Cardiac muscle cell (in vitro differentiated cells and primary cell): ENCODE measurements at regions not wholly inside any gene's neighbourhood (a gene's known extent, or its start where the extent isn't known, plus 50 kb on each side); places are given as distances from the start of the nearest gene placed in this dataset.

ENCODE experiments used
- DNase-seq, 2 donors: peaks; one replicate each; pipeline versions ENCODE4 v3.0.0 to v3.0.0-alpha.2; 2010 to 2017; ENCODE audit warnings: low read depth in 1 of 2, low spot score in 1 of 2
- H3K27ac ChIP-seq: fragments of 200-600 bp; sonication (generic); 2 replicates; pipeline ENCODE4 v1.5.1; 2016
- H3K27me3 ChIP-seq: fragments of 200-600 bp; sonication (generic); 2 replicates; pipeline ENCODE4 v1.6.0; 2016; ENCODE audit warnings: control low read depth
- H3K36me3 ChIP-seq: fragments of 200-600 bp; sonication (generic); 2 replicates; pipeline ENCODE4 v1.5.1; 2016; ENCODE audit warnings: control low read depth
- H3K4me1 ChIP-seq: fragments of 200-600 bp; sonication (generic); 2 replicates; pipeline ENCODE4 v1.8.1; 2017; ENCODE audit warnings: low read depth, mild to moderate bottlenecking, mixed run types
- H3K4me3 ChIP-seq: fragments of 200-600 bp; sonication (generic); 2 replicates; pipeline ENCODE4 v1.5.1; 2016; ENCODE audit warnings: mild to moderate bottlenecking
- H3K9me3 ChIP-seq: fragments of 200-600 bp; sonication (generic); 2 replicates; pipeline ENCODE4 v1.5.1; 2017; ENCODE audit warnings: low read depth, mild to moderate bottlenecking, control low read depth
- TF ChIP-seq, protein P1 (sequence below): IDR thresholded peaks from 2 replicates; pipeline ENCODE4 v1.5.1; 2012; ENCODE audit warnings: low read depth, mild to moderate bottlenecking, low read length

DNA sequence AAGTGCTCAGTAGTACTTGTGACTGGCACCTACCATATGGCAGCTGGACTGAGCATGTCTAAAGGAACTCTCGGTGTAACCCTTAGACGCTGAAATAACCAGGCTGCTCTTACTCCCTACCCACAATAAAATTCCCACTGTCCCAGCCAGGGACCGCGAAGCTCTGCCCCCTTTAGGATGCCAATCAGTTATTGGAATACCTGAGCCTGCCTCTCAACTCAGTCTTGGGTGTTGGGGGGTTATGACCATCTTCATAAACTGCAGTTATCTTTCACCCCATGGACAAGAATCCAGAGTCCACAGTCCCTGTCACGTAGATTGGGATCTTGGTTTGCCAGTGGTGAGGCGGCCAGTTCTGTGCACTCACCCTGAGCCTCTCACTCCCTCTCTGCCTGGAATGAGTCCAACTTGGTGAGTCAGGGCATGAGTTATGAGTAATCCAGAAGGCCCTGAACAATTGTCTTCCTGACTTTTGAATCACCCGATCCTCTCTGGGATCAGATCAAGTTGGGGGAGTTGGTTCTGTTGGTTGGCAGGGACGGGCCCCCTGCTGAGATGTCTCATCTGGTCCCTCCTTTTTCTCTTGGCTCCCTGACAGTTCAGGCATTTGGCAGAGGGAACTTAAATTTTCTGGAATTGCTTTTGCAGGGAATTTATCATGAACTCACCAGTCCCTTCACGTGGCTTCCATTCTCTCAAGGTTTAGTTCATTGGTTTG lies 120.1 kb upstream of the UBE2E1 start:
- H3K4me3 ChIP-seq, result no peak overlapping the region
- H3K27me3 ChIP-seq, result no peaks in the 10 kb centered on the region
- peak in 1 of 2 donors; percentile 99 for DNase-seq
- no peaks in the 10 kb centered on the region for H3K36me3 ChIP-seq
- H3K4me1 ChIP-seq, result no peaks in the 10 kb centered on the region
- no peak overlapping the region for H3K27ac ChIP-seq
- TF ChIP-seq, protein P1, sequence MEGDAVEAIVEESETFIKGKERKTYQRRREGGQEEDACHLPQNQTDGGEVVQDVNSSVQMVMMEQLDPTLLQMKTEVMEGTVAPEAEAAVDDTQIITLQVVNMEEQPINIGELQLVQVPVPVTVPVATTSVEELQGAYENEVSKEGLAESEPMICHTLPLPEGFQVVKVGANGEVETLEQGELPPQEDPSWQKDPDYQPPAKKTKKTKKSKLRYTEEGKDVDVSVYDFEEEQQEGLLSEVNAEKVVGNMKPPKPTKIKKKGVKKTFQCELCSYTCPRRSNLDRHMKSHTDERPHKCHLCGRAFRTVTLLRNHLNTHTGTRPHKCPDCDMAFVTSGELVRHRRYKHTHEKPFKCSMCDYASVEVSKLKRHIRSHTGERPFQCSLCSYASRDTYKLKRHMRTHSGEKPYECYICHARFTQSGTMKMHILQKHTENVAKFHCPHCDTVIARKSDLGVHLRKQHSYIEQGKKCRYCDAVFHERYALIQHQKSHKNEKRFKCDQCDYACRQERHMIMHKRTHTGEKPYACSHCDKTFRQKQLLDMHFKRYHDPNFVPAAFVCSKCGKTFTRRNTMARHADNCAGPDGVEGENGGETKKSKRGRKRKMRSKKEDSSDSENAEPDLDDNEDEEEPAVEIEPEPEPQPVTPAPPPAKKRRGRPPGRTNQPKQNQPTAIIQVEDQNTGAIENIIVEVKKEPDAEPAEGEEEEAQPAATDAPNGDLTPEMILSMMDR, result no peak
- H3K9me3 ChIP-seq, result no peaks in the 10 kb centered on the region

DNA sequence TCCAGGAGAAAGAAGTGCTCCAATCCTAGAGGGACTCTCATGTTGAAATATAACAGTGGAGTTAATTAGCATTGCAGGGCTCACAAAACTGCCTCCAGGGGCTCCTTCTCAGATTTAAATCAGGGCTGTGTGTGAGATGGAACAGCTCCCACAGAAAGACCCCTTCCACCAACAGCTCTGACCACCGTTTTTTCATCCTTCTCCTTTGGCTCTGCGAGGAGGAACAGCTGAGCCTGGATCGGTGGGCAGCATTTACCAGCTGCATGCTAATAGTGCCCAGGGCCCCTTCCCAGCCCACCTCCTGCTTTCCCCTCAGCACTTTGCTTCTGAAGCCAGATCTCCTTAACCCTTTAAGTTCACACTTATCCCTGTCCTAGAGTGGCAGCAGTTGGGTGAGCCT lies 119.2 kb upstream of the UBE2E1 start:
- H3K9me3 ChIP-seq, result no peaks in the 10 kb centered on the region
- no peaks in the 10 kb centered on the region for H3K36me3 ChIP-seq
- no peak for DNase-seq
- TF ChIP-seq, protein P1, result no peak
- no peak overlapping the region for H3K27ac ChIP-seq
- H3K4me1 ChIP-seq, result no peaks in the 10 kb centered on the region
- H3K4me3 ChIP-seq, result no peak overlapping the region
- no peaks in the 10 kb centered on the region for H3K27me3 ChIP-seq

DNA sequence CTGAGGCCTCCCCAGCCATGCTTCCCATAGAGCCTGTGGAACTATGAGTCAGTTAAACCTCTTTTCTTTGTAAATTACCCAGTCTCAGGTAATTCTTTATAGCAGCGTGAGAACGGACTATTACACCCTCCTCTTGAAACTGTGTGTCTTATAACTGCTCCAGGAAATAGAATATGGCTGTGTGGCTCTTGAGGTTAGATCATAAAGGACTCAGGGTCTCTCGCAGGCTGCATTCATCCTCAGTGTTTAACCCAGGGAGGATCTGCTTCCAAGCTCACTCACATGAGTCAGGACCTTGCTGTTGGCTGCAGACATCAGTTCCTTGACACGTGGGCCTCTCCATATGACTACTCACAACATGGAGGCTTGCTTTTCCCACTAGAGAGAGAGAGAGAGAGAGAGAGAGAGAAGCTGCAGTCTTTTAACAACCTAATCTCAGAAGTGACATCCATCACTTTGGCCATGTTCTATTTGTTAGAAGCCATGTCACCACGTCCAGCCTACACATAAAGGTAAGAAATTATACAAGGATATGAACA lies 114.3 kb upstream of the UBE2E1 start:
- H3K27me3 ChIP-seq, result no peaks in the 10 kb centered on the region
- no peaks in the 10 kb centered on the region for H3K9me3 ChIP-seq
- H3K27ac ChIP-seq, result no peak overlapping the region
- H3K4me3 ChIP-seq, result no peak overlapping the region
- no peaks in the 10 kb centered on the region for H3K36me3 ChIP-seq
- DNase-seq, result no peak
- TF ChIP-seq, protein P1, result no peak
- H3K4me1 ChIP-seq, result no peaks in the 10 kb centered on the region

DNA sequence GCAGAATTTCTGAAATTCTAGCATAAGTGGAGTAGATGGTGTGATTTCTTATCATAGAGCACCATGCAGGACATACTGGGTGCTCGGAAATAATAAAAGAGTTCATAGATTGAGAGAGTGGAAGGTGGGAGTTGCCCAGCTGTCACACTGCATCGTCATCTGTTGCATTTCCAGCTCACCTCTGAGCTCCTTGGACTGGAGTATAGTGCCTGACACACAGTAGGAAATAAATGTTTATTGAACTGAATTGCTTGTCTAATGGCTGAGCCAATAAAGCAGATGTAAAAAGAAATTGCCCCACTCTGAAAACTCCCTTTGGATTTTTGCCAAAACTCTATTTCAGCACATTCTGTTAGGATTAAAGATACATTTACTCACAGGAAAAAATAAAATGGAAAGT lies 108.9 kb upstream of the UBE2E1 start:
- no peaks in the 10 kb centered on the region for H3K27me3 ChIP-seq
- H3K9me3 ChIP-seq, result no peaks in the 10 kb centered on the region
- no peaks in the 10 kb centered on the region for H3K36me3 ChIP-seq
- no peaks in the 10 kb centered on the region for H3K4me1 ChIP-seq
- no peak overlapping the region for H3K4me3 ChIP-seq
- DNase-seq, result peak in 1 of 2 donors; percentile 50
- no peak overlapping the region for H3K27ac ChIP-seq
- TF ChIP-seq, protein P1, result no peak

DNA sequence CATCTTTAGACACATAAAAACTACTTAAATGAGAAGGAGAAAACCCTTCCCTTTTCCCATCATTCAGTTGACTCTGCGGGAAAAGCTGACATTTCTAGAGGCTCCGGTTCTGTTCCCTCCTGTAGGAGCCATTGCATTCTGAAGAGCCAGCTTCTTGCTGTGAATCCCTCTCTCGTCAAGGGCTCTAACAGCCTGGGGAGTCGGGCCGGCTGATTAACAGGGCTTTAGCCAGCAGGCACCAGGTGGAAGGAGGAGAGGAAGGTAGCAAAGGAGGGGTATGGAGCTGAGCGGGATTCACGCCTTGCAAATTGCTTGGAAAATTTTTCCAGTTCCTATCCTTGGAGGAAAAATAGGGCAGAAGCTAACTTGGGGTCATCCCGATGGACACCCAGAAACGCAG lies 108.3 kb upstream of the UBE2E1 start:
- H3K36me3 ChIP-seq, result no peaks in the 10 kb centered on the region
- TF ChIP-seq, protein P1, result no peak
- H3K27me3 ChIP-seq, result no peaks in the 10 kb centered on the region
- no peak overlapping the region for H3K27ac ChIP-seq
- DNase-seq, result no peak
- H3K4me3 ChIP-seq, result no peak overlapping the region
- H3K4me1 ChIP-seq, result no peaks in the 10 kb centered on the region
- H3K9me3 ChIP-seq, result no peaks in the 10 kb centered on the region
